PC-9 (cell line): ENCODE measurements at regions not wholly inside any gene's neighbourhood (a gene's known extent, or its start where the extent isn't known, plus 50 kb on each side); places are given as distances from the start of the nearest gene placed in this dataset.

ENCODE experiments used
- BruUV-seq: library from RNA; stranded (reverse); fragments of 400-500 nt; replicated peaks from 2 replicates; lab custom pipeline; 2021; lab: Mats Ljungman, UMichigan
- CTCF ChIA-PET: fragments of 300-600 bp; sonication (Branson Sonifier 250); formaldehyde crosslinking; loops from one replicate; lab custom pipeline; 2022; ENCODE audit warnings: antibody characterized with exemption; lab: Charles Lee
- POLR2A ChIA-PET: fragments of 300-600 bp; sonication (Branson Sonifier 250); formaldehyde crosslinking; loops from one replicate; lab custom pipeline; 2022; ENCODE audit warnings: antibody characterized with exemption; ENCODE audit not compliant: unreplicated experiment; lab: Charles Lee
- DNase-seq, 2 experiments: peaks; one replicate each; pipeline versions ENCODE4 v3.0.0 to v3.0.0-alpha.2; 2015 to 2022; ENCODE audit warnings: mixed read lengths in 1 of 2
- H2AFZ ChIP-seq: fragments of 200-600 bp; sonication (generic); 2 replicates; pipeline ENCODE4 v1.8.1; 2017; ENCODE audit warnings: antibody characterized with exemption
- H3F3A ChIP-seq: fragments of 200-600 bp; sonication (generic); 2 replicates; pipeline ENCODE4 v1.8.1; 2017; ENCODE audit warnings: antibody characterized with exemption, mild to moderate bottlenecking, low read depth; ENCODE audit not compliant: insufficient read depth
- H3K27ac ChIP-seq: fragments of 200-600 bp; sonication (generic); 2 replicates; pipeline ENCODE4 v1.6.1; 2016; ENCODE audit warnings: mixed run types
- H3K27me3 ChIP-seq: fragments of 200-600 bp; sonication (generic); 2 replicates; pipeline ENCODE4 v1.6.1; 2016; ENCODE audit warnings: low read depth, mixed run types; ENCODE audit not compliant: insufficient read depth
- H3K36me3 ChIP-seq: fragments of 200-600 bp; sonication (generic); 2 replicates; pipeline ENCODE4 v1.6.1; 2016; ENCODE audit warnings: low read depth, mixed run types
- H3K4me1 ChIP-seq: fragments of 200-600 bp; sonication (generic); replicated peaks from 2 replicates; pipeline ENCODE4 v1.6.1; 2016; ENCODE audit warnings: mixed run types; ENCODE audit not compliant: insufficient read depth
- H3K4me2 ChIP-seq: fragments of 200-600 bp; sonication (generic); 2 replicates; pipeline ENCODE4 v1.6.1; 2017; ENCODE audit warnings: mixed run types
- H3K4me3 ChIP-seq: fragments of 200-600 bp; sonication (generic); 2 replicates; pipeline ENCODE4 v1.6.1; 2016; ENCODE audit warnings: mixed run types
- H3K79me2 ChIP-seq: fragments of 200-600 bp; sonication (generic); 2 replicates; pipeline ENCODE4 v1.6.1; 2017; ENCODE audit warnings: low read depth, mixed run types
- H3K9me2 ChIP-seq: fragments of 200-600 bp; sonication (generic); 2 replicates; pipeline ENCODE4 v1.8.1; 2017; ENCODE audit warnings: mild to moderate bottlenecking; ENCODE audit not compliant: insufficient read depth
- H3K9me3 ChIP-seq: fragments of 200-600 bp; sonication (generic); 2 replicates; pipeline ENCODE4 v1.8.1; 2016; ENCODE audit warnings: low read depth; ENCODE audit not compliant: insufficient read depth
- H4K20me1 ChIP-seq: fragments of 200-600 bp; sonication (generic); 2 replicates; pipeline ENCODE4 v1.8.1; 2017; ENCODE audit not compliant: insufficient read depth
- CTCF ChIP-seq: fragments of 200-600 bp; sonication (generic); conservative IDR thresholded peaks from 2 replicates; pipeline ENCODE4 v1.6.1; 2017; ENCODE audit warnings: mixed run types, antibody characterized with exemption, mild to moderate bottlenecking, moderate library complexity
- EZH2 ChIP-seq: fragments of 200-600 bp; sonication (generic); IDR thresholded peaks from 2 replicates; pipeline ENCODE4 v1.8.0; 2017; ENCODE audit warnings: antibody characterized with exemption, low read depth
- intact Hi-C: fragments of 100-400 bp; cut with micrococcal nuclease; formaldehyde crosslinking; loops from one replicate; pipeline ENCODE4 v1.10.0; 2022; ENCODE audit not compliant: unreplicated experiment

GRCh38 chr15:97703400-97703799, 257.1 kb upstream of the ARRDC4 start:
- Histone ChIP-seq H3K9me3 (no peaks in the 10 kb centered on the region), H3K4me3 (no peak overlapping the region), H3K4me1 (no peaks in the 10 kb centered on the region), H3K79me2 (no peaks in the 10 kb centered on the region), H3K27me3 (peaks cover 21% of the 10 kb centered on the region; the same call in 1 of the 2 replicates), H3F3A (no peaks in the 10 kb centered on the region), H3K9me2 (no peaks in the 10 kb centered on the region), H3K27ac (no peak overlapping the region), H3K4me2 (no peak overlapping the region), H2AFZ (no peak overlapping the region), H4K20me1 (no peaks in the 10 kb centered on the region), H3K36me3 (no peaks in the 10 kb centered on the region)
- TF ChIP-seq EZH2 (no peak), CTCF (no peak)
- ChIA-PET POLR2A (no interaction called here), CTCF (no interaction called here)
- intact Hi-C loops = no loop called here
- DNase-seq = no peak
- no TSS peak for BruUV-seq

- no peak overlapping the region for H3K4me2 ChIP-seq
- no peaks in the 10 kb centered on the region for H3K79me2 ChIP-seq
- H4K20me1 ChIP-seq = no peaks in the 10 kb centered on the region
- intact Hi-C loops = no loop called here
- no peaks in the 10 kb centered on the region for H3F3A ChIP-seq
- no peaks in the 10 kb centered on the region for H3K4me1 ChIP-seq
- no peak overlapping the region for H2AFZ ChIP-seq
- no peak overlapping the region for H3K27ac ChIP-seq
- ChIA-PET POLR2A (no interaction called here), CTCF (interaction anchor here (0.7 kb wide), 1 partner anchor 1814 kb away, joined by 3 read pairs; no protein-coding TSS in a partner anchor)
- H3K36me3 ChIP-seq = no peaks in the 10 kb centered on the region
- peaks cover 38% of the 10 kb centered on the region; the same call in 1 of the 2 replicates for H3K27me3 ChIP-seq
- H3K9me3 ChIP-seq = no peaks in the 10 kb centered on the region
- TF ChIP-seq EZH2 = no peak
- TF ChIP-seq CTCF = no peak
- H3K4me3 ChIP-seq = no peak overlapping the region
- DNase-seq = no peak
- H3K9me2 ChIP-seq = no peaks in the 10 kb centered on the region
- no TSS peak for BruUV-seq
These were observed 254.4 kb upstream of the ARRDC4 start for GRCh38 chr15:97706059-97706458.

- H3K27ac ChIP-seq = no peak overlapping the region
- ChIA-PET POLR2A (no interaction called here), CTCF (no interaction called here)
- H3K9me2 ChIP-seq = no peaks in the 10 kb centered on the region
- TF ChIP-seq EZH2 (no peak), CTCF (no peak)
- peaks cover 33% of the 10 kb centered on the region; the same call in 1 of the 2 replicates for H3K27me3 ChIP-seq
- H3K4me1 ChIP-seq = no peaks in the 10 kb centered on the region
- BruUV-seq = no TSS peak
- H4K20me1 ChIP-seq = no peaks in the 10 kb centered on the region
- no peak overlapping the region for H2AFZ ChIP-seq
- no peaks in the 10 kb centered on the region for H3K79me2 ChIP-seq
- DNase-seq = no peak
- H3F3A ChIP-seq = no peaks in the 10 kb centered on the region
- no peak overlapping the region for H3K4me3 ChIP-seq
- H3K9me3 ChIP-seq = no peaks in the 10 kb centered on the region
- intact Hi-C loops = no loop called here
- no peaks in the 10 kb centered on the region for H3K36me3 ChIP-seq
- no peak overlapping the region for H3K4me2 ChIP-seq
These were observed 252.3 kb upstream of the ARRDC4 start for GRCh38 chr15:97708252-97708651.
